Thyroid gland (tissue), 4 donors: ENCODE measurements at regions not wholly inside any gene's neighbourhood (a gene's known extent, or its start where the extent isn't known, plus 50 kb on each side); places are given as distances from the start of the nearest gene placed in this dataset.

Experiments used
- CTCF ChIP-seq, 6 experiments: fragments of 200-600 bp in 3 of 6; fragments of 450-650 bp in 3 of 6; sonication (generic) in 3 of 6; IDR thresholded peaks; one replicate each; pipeline ENCODE4 v1.5.1; 2016 to 2019; ENCODE audit warnings: antibody characterized with exemption in 6 of 6, mild to moderate bottlenecking in 2 of 6, inconsistent platforms in 1 of 6, moderate library complexity in 1 of 6
- POLR2A ChIP-seq, 2 donors: fragments of 450-650 bp; IDR thresholded peaks; one replicate each; pipeline ENCODE4 v1.6.1; 2017; ENCODE audit warnings: antibody characterized with exemption in 2 of 2, mild to moderate bottlenecking in 2 of 2, moderate library complexity in 1 of 2

GRCh38 chr7:124482229-124482628 is 283.4 kb downstream of the GPR37 start:
- no peak for TF ChIP-seq CTCF (IDR thresholded peaks at IDR 0.05)
- TF ChIP-seq POLR2A (IDR thresholded peaks at IDR 0.05) = no peak
